Adipocyte (in vitro differentiated cells): ENCODE measurements at regions not wholly inside any gene's neighbourhood (a gene's known extent, or its start where the extent isn't known, plus 50 kb on each side); places are given as distances from the start of the nearest gene placed in this dataset.
A peak's percentile ranks its signal among the peaks of the same experiment; 100 is the strongest.
"Not testable (repeated sequence)": the region's sequence is repeated elsewhere in the genome, so short reads cannot be mapped to it uniquely, and the experiment has no call there.

ENCODE experiments used
- DNase-seq: peaks from one replicate; pipeline ENCODE4 v3.0.0-alpha.2; 2015; ENCODE audit warnings: low read depth
- H3K27me3 ChIP-seq: replicated peaks from 2 replicates; pipeline ENCODE4 v1.7.0; 2013; ENCODE audit warnings: mild to moderate bottlenecking, low read length, moderate library complexity; ENCODE audit not compliant: control insufficient read depth, insufficient read depth
- H3K36me3 ChIP-seq: 2 replicates; pipeline ENCODE4 v1.7.0; 2013; ENCODE audit warnings: low read length, mild to moderate bottlenecking, moderate library complexity; ENCODE audit not compliant: control insufficient read depth, insufficient read depth, severe bottlenecking
- H3K4me1 ChIP-seq: 2 replicates; pipeline ENCODE4 v1.7.0; 2013; ENCODE audit warnings: mild to moderate bottlenecking, low read length, moderate library complexity; ENCODE audit not compliant: control insufficient read depth, insufficient read depth
- H3K4me3 ChIP-seq: 2 replicates; pipeline ENCODE4 v1.7.0; 2013; ENCODE audit warnings: mild to moderate bottlenecking, low read length, moderate library complexity
- H3K9ac ChIP-seq: 2 replicates; pipeline ENCODE4 v1.7.0; 2013; ENCODE audit warnings: mild to moderate bottlenecking, low read length, moderate library complexity
- H3K9me3 ChIP-seq: 2 replicates; pipeline ENCODE4 v1.7.0; 2013; ENCODE audit warnings: mild to moderate bottlenecking, low read length, moderate library complexity; ENCODE audit not compliant: control insufficient read depth

- Histone ChIP-seq H3K4me1 (no peaks in the 10 kb centered on the region), H3K9me3 (no peaks in the 10 kb centered on the region), H3K36me3 (no peaks in the 10 kb centered on the region), H3K9ac (no peak overlapping the region), H3K27me3 (no peaks in the 10 kb centered on the region), H3K4me3 (no peak overlapping the region)
- peak; percentile 11 for DNase-seq
These were observed 2765.1 kb upstream of the PCDH20 start for GRCh38 chr13:64180756-64181155.

GRCh38 chr13:64165826-64166225 is 2750.2 kb upstream of the PCDH20 start:
- Histone ChIP-seq H3K4me3 (no peak overlapping the region), H3K9me3 (no peaks in the 10 kb centered on the region), H3K36me3 (no peaks in the 10 kb centered on the region), H3K9ac (no peak overlapping the region), H3K27me3 (no peaks in the 10 kb centered on the region), H3K4me1 (no peaks in the 10 kb centered on the region)
- no peak for DNase-seq

GRCh38 chr13:64164435-64164834 is 2748.8 kb upstream of the PCDH20 start:
- H3K4me3 ChIP-seq: no peak overlapping the region
- H3K9ac ChIP-seq: no peak overlapping the region
- H3K27me3 ChIP-seq: no peaks in the 10 kb centered on the region
- no peaks in the 10 kb centered on the region for H3K9me3 ChIP-seq
- no peaks in the 10 kb centered on the region for H3K36me3 ChIP-seq
- H3K4me1 ChIP-seq: no peaks in the 10 kb centered on the region
- DNase-seq: no peak

GRCh38 chr13:64160479-64160878 is 2744.8 kb upstream of the PCDH20 start:
- no peak overlapping the region for H3K4me3 ChIP-seq
- no peaks in the 10 kb centered on the region for H3K9me3 ChIP-seq
- no peak overlapping the region for H3K9ac ChIP-seq
- no peak for DNase-seq
- no peaks in the 10 kb centered on the region for H3K36me3 ChIP-seq
- H3K4me1 ChIP-seq: peaks cover 5% of the 10 kb centered on the region
- H3K27me3 ChIP-seq: no peaks in the 10 kb centered on the region

- no peaks in the 10 kb centered on the region for H3K27me3 ChIP-seq
- H3K36me3 ChIP-seq: no peaks in the 10 kb centered on the region
- peak; percentile 69 for DNase-seq
- peaks cover 5% of the 10 kb centered on the region for H3K4me1 ChIP-seq
- H3K9me3 ChIP-seq: no peaks in the 10 kb centered on the region
- no peak overlapping the region for H3K9ac ChIP-seq
- H3K4me3 ChIP-seq: peak overlapping the region; percentile 0
These were observed 2743.3 kb upstream of the PCDH20 start for GRCh38 chr13:64158908-64159307.

- H3K36me3 ChIP-seq: no peaks in the 10 kb centered on the region
- peaks cover 5% of the 10 kb centered on the region for H3K9me3 ChIP-seq
- peak; percentile 61 for DNase-seq
- H3K27me3 ChIP-seq: no peaks in the 10 kb centered on the region
- H3K9ac ChIP-seq: no peak overlapping the region
- peaks cover 5% of the 10 kb centered on the region for H3K4me1 ChIP-seq
- H3K4me3 ChIP-seq: no peak overlapping the region
These were observed 2738.9 kb upstream of the PCDH20 start for GRCh38 chr13:64154514-64154913.

- Histone ChIP-seq H3K4me1 (peaks cover 2% of the 10 kb centered on the region), H3K4me3 (no peak overlapping the region), H3K9ac (no peak overlapping the region), H3K9me3 (peaks cover 2% of the 10 kb centered on the region), H3K36me3 (no peaks in the 10 kb centered on the region), H3K27me3 (no peaks in the 10 kb centered on the region)
- DNase-seq: no peak
These were observed 2715.0 kb upstream of the PCDH20 start for GRCh38 chr13:64130600-64130999.

GRCh38 chr13:64130171-64130570 is 2714.5 kb upstream of the PCDH20 start:
- H3K9ac ChIP-seq: no peak overlapping the region
- H3K27me3 ChIP-seq: no peaks in the 10 kb centered on the region
- no peak for DNase-seq
- no peaks in the 10 kb centered on the region for H3K36me3 ChIP-seq
- no peak overlapping the region for H3K4me3 ChIP-seq
- peaks cover 2% of the 10 kb centered on the region for H3K4me1 ChIP-seq
- peaks cover 1% of the 10 kb centered on the region for H3K9me3 ChIP-seq

- Histone ChIP-seq H3K27me3 (no peaks in the 10 kb centered on the region), H3K36me3 (no peaks in the 10 kb centered on the region), H3K9me3 (no peaks in the 10 kb centered on the region), H3K4me1 (peaks cover 2% of the 10 kb centered on the region), H3K9ac (no peak overlapping the region), H3K4me3 (no peak overlapping the region)
- peak; percentile 0 for DNase-seq
These were observed 2712.2 kb upstream of the PCDH20 start for GRCh38 chr13:64127856-64128255.

- DNase-seq: no peak
- Histone ChIP-seq H3K9ac (no peak overlapping the region), H3K9me3 (no peaks in the 10 kb centered on the region), H3K4me3 (no peak overlapping the region), H3K27me3 (no peaks in the 10 kb centered on the region), H3K36me3 (no peaks in the 10 kb centered on the region), H3K4me1 (peaks cover 2% of the 10 kb centered on the region)
These were observed 2711.5 kb upstream of the PCDH20 start for GRCh38 chr13:64127192-64127591.

GRCh38 chr13:64121023-64121709 is 2705.5 kb upstream of the PCDH20 start:
- not testable (repeated sequence) for H3K4me3 ChIP-seq, H3K4me1 ChIP-seq, H3K9ac ChIP-seq, H3K9me3 ChIP-seq, DNase-seq, H3K27me3 ChIP-seq, H3K36me3 ChIP-seq

- Histone ChIP-seq H3K36me3 (no peaks in the 10 kb centered on the region), H3K9me3 (no peaks in the 10 kb centered on the region)
- no peak for DNase-seq
These were observed 2684.3 kb upstream of the PCDH20 start for GRCh38 chr13:64099994-64100393.

More at GRCh38 chr13:64099994-64100393, 2684.3 kb upstream of the PCDH20 start:
- Histone ChIP-seq H3K27me3 (no peaks in the 10 kb centered on the region), H3K9ac (no peak overlapping the region), H3K4me3 (no peak overlapping the region), H3K4me1 (no peaks in the 10 kb centered on the region)
